HUES48 (cell line): ENCODE measurements at regions not wholly inside any gene's neighbourhood (a gene's known extent, or its start where the extent isn't known, plus 50 kb on each side); places are given as distances from the start of the nearest gene placed in this dataset.
"Not testable (repeated sequence)": the region's sequence is repeated elsewhere in the genome, so short reads cannot be mapped to it uniquely, and the experiment has no call there.

Experiments used
- H3K27ac ChIP-seq: one replicate; pipeline ENCODE4 v1.7.0; 2013; ENCODE audit warnings: low read depth, low read length, inconsistent platforms
- H3K27me3 ChIP-seq: 2 replicates; pipeline ENCODE4 v1.6.1; 2013; ENCODE audit warnings: mild to moderate bottlenecking, low read length; ENCODE audit not compliant: control insufficient read depth, insufficient read depth
- H3K36me3 ChIP-seq: 2 replicates; pipeline ENCODE4 v1.6.1; 2013; ENCODE audit warnings: low read length; ENCODE audit not compliant: control insufficient read depth, insufficient read depth
- H3K4me1 ChIP-seq: 2 replicates; pipeline ENCODE4 v1.6.1; 2013; ENCODE audit warnings: mild to moderate bottlenecking, low read length; ENCODE audit not compliant: control insufficient read depth, insufficient read depth
- H3K4me3 ChIP-seq: 2 replicates; pipeline ENCODE4 v1.5.1; 2013; ENCODE audit warnings: mild to moderate bottlenecking, low read depth, low read length
- H3K9ac ChIP-seq: 2 replicates; pipeline ENCODE4 v1.6.1; 2013; ENCODE audit warnings: mild to moderate bottlenecking, low read depth, low read length, moderate library complexity
- H3K9me3 ChIP-seq: 2 replicates; pipeline ENCODE4 v1.6.1; 2013; ENCODE audit warnings: low read length; ENCODE audit not compliant: control insufficient read depth, insufficient read depth

DNA sequence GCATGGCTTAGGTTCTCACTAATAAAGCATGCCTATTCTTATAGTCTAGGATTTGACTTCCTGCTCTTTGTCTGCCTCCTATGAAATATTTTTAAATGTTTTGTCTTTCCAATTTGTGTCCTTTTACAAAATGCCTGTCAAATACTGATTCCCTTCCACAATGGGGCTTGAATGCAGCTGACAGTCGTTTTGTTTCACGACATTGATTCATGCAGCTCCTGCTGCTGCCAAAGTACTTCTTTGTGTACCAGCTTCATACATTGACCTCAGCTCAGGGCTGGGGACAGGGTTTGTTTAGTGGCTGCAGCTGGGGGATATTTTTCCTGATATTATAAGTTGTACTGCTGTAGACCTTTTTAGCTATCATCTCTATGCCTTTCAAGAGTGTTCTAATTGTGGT, 371.9 kb upstream of the CHRM2 start:
- Histone ChIP-seq H3K4me3 (no peak overlapping the region), H3K9me3 (no peaks in the 10 kb centered on the region), H3K27ac (no peak overlapping the region), H3K27me3 (no peaks in the 10 kb centered on the region), H3K9ac (no peak overlapping the region), H3K36me3 (no peaks in the 10 kb centered on the region), H3K4me1 (peaks cover 7% of the 10 kb centered on the region; the same call in 1 of the 2 replicates)

DNA sequence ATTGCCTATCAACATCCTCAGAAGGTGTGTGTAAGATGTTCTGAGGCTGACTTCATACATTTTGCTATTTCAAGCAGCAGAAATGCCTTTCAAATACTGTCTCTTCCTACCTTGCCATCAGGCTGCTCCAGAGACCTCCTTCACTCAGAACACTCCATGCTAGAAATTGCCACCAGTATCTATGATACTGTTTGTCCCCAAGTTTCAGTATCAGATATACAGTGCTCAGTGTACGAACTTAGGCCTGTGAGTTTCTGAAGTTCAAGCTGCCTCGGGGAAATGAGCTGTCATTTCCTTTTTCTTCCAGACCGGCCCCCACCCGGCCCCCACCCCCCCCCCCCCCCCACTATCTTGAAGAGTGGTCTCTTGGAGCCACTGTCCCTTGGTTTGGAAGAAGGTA, 373.4 kb upstream of the CHRM2 start:
- no peaks in the 10 kb centered on the region for H3K9me3 ChIP-seq
- H3K4me3 ChIP-seq = no peak overlapping the region
- peaks cover 7% of the 10 kb centered on the region; the same call in 1 of the 2 replicates for H3K4me1 ChIP-seq
- no peak overlapping the region for H3K9ac ChIP-seq
- H3K27ac ChIP-seq = no peak overlapping the region
- no peaks in the 10 kb centered on the region for H3K27me3 ChIP-seq
- H3K36me3 ChIP-seq = no peaks in the 10 kb centered on the region

DNA sequence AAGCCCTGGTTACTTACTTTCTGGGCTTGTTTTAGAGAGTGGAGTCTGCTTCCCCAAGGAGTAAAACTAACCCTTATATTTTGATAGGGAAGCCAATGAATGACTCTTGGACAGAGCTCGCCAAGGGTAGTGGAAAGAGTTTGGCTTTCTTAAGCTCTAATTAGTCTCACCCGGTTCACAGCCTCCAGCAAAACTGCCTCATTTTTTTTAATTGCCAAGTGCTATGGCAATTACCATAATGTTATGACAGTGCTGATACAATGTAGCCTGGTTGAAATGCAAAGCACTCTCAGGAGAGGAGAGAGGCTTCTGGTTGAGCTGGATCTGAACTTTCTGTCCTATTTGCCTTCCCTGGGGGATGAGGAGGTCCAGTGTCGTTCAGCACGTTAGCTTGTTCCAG, 376.1 kb upstream of the CHRM2 start:
- H3K27ac ChIP-seq = no peak overlapping the region
- no peak overlapping the region for H3K4me3 ChIP-seq
- peaks cover 7% of the 10 kb centered on the region; the same call in 1 of the 2 replicates for H3K4me1 ChIP-seq
- H3K36me3 ChIP-seq = no peaks in the 10 kb centered on the region
- H3K27me3 ChIP-seq = no peaks in the 10 kb centered on the region
- H3K9ac ChIP-seq = no peak overlapping the region
- H3K9me3 ChIP-seq = no peaks in the 10 kb centered on the region

DNA sequence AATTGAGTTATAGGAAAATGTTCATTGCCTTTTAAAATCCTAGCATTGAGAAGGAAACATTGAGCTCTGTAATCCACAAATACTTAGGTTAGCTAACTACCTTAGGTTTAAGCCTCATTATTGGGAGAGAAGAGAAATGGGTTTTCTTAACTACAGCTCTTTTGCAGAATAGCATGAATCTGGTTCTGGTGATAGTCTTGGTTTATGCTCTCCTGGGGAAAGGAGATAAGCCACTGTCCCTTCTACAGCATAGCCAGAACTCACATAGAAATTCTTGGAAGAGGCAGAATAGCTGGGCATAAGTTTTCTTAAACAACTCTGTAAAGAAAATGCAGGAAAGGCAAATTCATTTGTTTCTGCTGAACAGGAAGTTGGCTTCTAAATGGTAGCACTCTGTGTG, 378.6 kb upstream of the CHRM2 start:
- no peak overlapping the region for H3K4me3 ChIP-seq
- H3K4me1 ChIP-seq = no peaks in the 10 kb centered on the region
- H3K27me3 ChIP-seq = no peaks in the 10 kb centered on the region

DNA sequence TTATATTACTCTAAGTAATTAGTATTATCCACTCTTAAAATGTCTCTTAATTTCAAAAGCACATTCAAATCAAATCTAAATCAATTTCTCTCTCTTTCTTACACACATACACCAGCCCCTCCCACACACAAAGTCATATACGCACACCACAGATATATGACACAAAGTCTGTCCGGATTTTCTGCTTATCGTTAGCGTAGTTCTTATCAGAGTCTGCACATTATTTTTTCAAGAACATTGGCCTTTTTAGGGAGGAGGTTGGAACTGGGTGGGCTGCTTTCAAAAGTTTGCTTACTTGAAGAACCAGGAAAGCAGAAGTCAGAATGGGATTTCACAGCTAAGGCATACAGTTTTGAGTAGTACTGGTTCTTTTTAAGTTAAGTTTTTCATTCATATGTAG, 387.6 kb upstream of the CHRM2 start:
- H3K4me3 ChIP-seq = no peak overlapping the region
- no peaks in the 10 kb centered on the region for H3K36me3 ChIP-seq
- no peak overlapping the region for H3K27ac ChIP-seq
- no peaks in the 10 kb centered on the region for H3K27me3 ChIP-seq
- H3K9me3 ChIP-seq = no peaks in the 10 kb centered on the region
- no peak overlapping the region for H3K9ac ChIP-seq
- H3K4me1 ChIP-seq = peaks cover 10% of the 10 kb centered on the region; the same call in 1 of the 2 replicates

More for the DNA sequence above, 378.6 kb upstream of the CHRM2 start:
- H3K36me3 ChIP-seq = no peaks in the 10 kb centered on the region
- H3K9ac ChIP-seq = no peak overlapping the region
- H3K9me3 ChIP-seq = no peaks in the 10 kb centered on the region
- H3K27ac ChIP-seq = no peak overlapping the region

DNA sequence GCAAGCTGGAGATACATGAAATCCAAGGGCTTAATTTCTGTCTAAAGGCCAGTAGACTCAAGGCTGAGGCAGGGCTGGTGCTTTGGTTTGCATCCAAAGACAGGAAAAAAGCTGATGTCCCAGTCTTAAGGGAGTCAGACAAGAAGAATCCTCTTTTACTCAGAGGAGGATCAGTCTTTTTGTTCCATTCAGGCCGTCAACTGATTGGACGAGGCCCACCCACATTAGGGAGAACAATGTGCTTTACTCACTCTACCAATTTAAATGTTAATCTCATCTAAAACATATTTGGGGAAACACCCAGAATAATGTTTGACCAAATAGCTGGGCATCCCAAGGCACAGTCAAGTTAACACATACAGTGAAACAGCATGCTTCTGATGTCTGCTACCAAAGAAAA, 388.5 kb upstream of the CHRM2 start:
- H3K9ac ChIP-seq = no peak overlapping the region
- no peaks in the 10 kb centered on the region for H3K36me3 ChIP-seq
- H3K27ac ChIP-seq = no peak overlapping the region
- H3K4me1 ChIP-seq = peaks cover 10% of the 10 kb centered on the region; the same call in 1 of the 2 replicates
- H3K9me3 ChIP-seq = no peaks in the 10 kb centered on the region
- no peak overlapping the region for H3K4me3 ChIP-seq
- no peaks in the 10 kb centered on the region for H3K27me3 ChIP-seq

DNA sequence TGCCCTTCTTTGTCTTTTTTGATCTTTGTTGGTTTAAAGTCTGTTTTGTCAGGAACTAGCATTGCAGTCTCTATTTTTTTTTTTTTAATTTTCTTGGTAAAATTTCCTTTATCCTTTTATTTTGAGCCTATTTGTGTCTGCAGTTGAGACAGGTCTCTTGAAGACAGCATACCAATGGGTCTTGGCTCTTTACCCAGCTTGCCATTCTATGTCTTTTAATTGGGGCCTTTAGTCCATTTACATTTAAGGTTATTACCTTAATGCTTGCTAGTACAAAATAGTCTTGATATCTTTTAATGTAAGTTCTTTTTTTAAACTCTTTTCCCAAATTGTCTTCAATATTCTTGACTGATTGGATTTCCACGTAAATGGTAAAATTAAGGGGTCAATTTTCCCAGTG, 398.3 kb upstream of the CHRM2 start:
- Histone ChIP-seq H3K27ac (no peak overlapping the region), H3K4me1 (no peaks in the 10 kb centered on the region), H3K9me3 (peaks cover 16% of the 10 kb centered on the region; the same call in 1 of the 2 replicates), H3K27me3 (no peaks in the 10 kb centered on the region), H3K36me3 (no peaks in the 10 kb centered on the region), H3K9ac (no peak overlapping the region), H3K4me3 (no peak overlapping the region)

DNA sequence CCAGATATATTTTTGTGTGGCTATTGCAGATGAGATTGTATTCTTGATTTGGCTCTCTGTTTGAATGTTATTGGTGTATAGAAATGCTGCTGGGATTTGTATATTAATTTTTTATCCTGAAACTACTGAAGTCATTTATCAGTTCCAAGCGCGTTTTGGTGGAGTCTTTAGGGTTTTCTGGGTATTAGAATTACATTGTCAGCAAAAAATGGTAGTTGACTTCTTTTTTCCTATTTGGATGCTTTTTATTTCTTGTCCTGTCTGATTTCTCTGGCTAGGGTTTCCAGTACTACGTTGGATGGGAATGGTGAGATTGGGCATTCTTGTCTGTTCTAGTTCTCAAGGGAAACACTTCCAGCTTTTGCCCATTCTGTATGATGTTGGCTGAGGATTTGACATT, 415.5 kb upstream of the CHRM2 start:
- Histone ChIP-seq H3K9me3 (no peaks in the 10 kb centered on the region), H3K27ac (no peak overlapping the region), H3K4me1 (no peaks in the 10 kb centered on the region), H3K4me3 (no peak overlapping the region), H3K9ac (no peak overlapping the region), H3K27me3 (no peaks in the 10 kb centered on the region), H3K36me3 (no peaks in the 10 kb centered on the region)

DNA sequence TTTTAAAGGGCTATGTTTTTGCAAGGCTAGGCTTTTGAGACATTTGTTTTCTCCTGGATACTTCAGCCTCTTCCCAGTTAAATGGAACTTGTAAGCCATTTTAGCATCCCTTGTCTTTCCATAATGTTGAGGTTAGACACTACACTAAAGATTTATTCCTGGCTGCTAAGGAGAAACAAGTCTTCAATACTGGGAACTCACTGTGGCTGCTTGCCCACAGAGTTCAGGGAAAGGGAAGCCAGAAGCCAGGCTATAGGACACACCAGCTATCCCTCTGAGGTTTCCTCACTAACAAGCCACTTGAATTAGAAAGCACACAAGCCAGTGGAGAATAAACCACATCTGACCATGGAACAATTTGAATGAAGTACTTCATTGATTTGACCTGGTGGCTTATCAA, 421.7 kb upstream of the CHRM2 start:
- Histone ChIP-seq H3K27me3 (no peaks in the 10 kb centered on the region), H3K4me3 (no peak overlapping the region), H3K9ac (no peak overlapping the region), H3K9me3 (no peaks in the 10 kb centered on the region), H3K36me3 (no peaks in the 10 kb centered on the region), H3K27ac (no peak overlapping the region), H3K4me1 (no peaks in the 10 kb centered on the region)

DNA sequence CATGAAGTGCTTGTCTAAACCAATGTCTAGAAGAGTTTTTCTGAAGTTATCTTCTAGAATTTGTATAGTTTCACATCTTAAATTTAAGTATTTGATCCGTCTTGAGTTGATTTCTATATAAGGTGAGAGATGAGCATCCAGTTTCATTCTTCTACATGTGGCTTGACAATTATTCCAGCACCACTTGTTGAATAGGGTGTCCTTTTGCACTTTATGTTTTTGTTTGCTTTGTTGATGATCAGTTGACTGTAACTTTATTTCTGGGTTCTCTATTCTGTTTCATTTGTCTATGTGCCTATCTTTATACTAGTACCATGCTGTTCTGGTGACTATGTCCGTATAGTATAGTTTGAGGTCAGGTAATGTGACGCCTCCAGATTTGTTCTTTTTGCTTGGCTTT, 426.6 kb upstream of the CHRM2 start:
- Histone ChIP-seq H3K27ac (no peak overlapping the region), H3K9me3 (no peaks in the 10 kb centered on the region), H3K9ac (no peak overlapping the region), H3K4me1 (no peaks in the 10 kb centered on the region), H3K4me3 (no peak overlapping the region), H3K36me3 (no peaks in the 10 kb centered on the region), H3K27me3 (no peaks in the 10 kb centered on the region)

DNA sequence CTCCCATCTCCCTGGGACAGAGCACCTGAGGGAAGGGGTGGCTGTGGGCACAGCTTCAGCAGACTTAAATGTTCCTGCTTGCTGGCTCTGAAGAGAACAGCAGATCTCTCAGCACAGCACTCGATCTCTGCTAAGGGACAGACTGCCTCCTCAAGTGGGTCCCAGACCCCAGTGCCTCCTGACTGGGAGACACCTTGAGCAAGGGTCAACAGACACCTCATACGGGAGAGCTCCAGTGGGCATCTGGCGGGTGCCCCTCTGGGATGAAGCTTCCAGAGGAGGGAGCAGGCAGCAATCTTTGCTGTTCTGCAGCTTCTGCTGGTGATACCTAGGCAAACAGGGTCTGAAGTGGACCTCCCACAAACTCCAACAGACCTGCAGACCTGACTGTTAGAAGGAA, 436.7 kb upstream of the CHRM2 start:
- not testable (repeated sequence) for H3K27me3 ChIP-seq, H3K4me1 ChIP-seq, H3K4me3 ChIP-seq, H3K36me3 ChIP-seq, H3K9ac ChIP-seq, H3K9me3 ChIP-seq, H3K27ac ChIP-seq

DNA sequence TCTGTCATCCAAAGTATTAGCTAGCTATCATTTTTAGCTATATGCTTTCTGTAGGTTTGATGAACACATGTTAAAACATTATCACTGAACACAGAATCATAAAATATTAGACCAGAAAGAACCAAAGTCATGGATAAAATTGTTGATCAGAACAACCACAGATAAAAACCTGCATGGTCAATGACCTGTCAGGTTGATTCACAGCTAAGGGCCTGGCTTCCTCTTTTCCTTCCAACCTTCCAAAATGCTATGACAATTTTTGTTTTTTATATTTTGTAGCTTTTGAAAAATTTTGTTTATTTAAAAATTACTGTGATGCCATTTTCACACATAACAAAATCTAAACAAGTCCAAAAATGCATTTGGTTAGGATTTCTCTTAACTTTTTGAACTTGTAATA, 444.4 kb upstream of the CHRM2 start:
- H3K4me3 ChIP-seq = no peak overlapping the region
- H3K27me3 ChIP-seq = no peaks in the 10 kb centered on the region
- H3K36me3 ChIP-seq = no peaks in the 10 kb centered on the region
- H3K9ac ChIP-seq = no peak overlapping the region
- no peaks in the 10 kb centered on the region for H3K9me3 ChIP-seq
- H3K4me1 ChIP-seq = no peaks in the 10 kb centered on the region
- no peak overlapping the region for H3K27ac ChIP-seq
